ENCODE measurements at regions not wholly inside any gene's neighbourhood (a gene's known extent, or its start where the extent isn't known, plus 50 kb on each side); places are given as distances from the start of the nearest gene placed in this dataset.

DNA sequence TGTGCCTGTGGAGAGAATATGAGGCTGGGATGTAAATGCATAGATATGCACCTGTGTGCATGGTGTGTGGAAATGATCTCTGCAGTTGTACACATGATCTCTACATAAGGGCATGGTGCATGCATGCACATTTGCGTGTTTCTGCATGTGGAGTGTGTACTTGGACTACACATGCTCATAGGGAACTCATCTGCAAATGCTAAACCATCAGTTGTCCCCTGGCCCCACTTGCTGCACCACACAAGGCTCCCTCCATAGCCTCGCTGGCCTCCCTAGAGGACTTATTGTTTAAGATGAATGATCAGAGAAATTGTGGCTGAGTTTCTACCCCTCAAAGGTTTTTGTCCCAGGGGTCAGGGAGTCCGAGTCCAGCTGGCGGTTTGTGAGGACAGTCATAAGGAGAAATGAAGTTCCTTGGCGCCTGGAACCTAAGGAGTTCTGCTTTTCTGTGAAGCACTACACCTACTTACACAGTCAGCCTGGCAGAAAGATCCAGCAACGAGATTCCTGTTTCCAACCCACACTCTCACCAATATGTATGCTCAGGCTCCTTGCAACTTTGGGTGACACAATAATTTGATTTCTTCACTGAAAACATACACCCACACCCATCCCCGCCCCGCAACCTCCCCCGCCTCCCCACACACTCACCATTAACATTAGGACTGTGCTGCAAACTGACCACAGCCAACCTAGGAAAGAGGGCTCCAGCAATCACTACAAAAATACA lies 79.9 kb upstream of the CPEB4 start:
- ChIA-PET CTCF (no interaction called here), POLR2A (no interaction called here)
- no peak overlapping the region for H3K27ac ChIP-seq (ENCODE audit: low read depth in 1 of 2, low read length in 2 of 2)
- H3K9me3 ChIP-seq (ENCODE audit: control insufficient read depth in 1 of 2, insufficient read depth in 1 of 2, low read length in 2 of 2): peaks cover 0 to 10% of the 10 kb centered on the region in 2 experiments
- Mint-ChIP-seq H3K9me3 (no peaks in the 10 kb centered on the region), H3K27ac (no peak overlapping the region), H3K4me1 (ENCODE audit: low read depth) (no peaks in the 10 kb centered on the region), H3K27me3 (no peaks in the 10 kb centered on the region), H3K4me3 (no peak overlapping the region), H3K36me3 (ENCODE audit: low read depth) (no peaks in the 10 kb centered on the region)
- intact Hi-C loops (cut with DNase I, micrococcal nuclease): no loop called here
- no peak overlapping the region for H3K4me3 ChIP-seq (ENCODE audit: low read length)
- TF ChIP-seq, protein P1, sequence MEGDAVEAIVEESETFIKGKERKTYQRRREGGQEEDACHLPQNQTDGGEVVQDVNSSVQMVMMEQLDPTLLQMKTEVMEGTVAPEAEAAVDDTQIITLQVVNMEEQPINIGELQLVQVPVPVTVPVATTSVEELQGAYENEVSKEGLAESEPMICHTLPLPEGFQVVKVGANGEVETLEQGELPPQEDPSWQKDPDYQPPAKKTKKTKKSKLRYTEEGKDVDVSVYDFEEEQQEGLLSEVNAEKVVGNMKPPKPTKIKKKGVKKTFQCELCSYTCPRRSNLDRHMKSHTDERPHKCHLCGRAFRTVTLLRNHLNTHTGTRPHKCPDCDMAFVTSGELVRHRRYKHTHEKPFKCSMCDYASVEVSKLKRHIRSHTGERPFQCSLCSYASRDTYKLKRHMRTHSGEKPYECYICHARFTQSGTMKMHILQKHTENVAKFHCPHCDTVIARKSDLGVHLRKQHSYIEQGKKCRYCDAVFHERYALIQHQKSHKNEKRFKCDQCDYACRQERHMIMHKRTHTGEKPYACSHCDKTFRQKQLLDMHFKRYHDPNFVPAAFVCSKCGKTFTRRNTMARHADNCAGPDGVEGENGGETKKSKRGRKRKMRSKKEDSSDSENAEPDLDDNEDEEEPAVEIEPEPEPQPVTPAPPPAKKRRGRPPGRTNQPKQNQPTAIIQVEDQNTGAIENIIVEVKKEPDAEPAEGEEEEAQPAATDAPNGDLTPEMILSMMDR (IDR thresholded peaks at IDR 0.05): no peak
- ATAC-seq (ENCODE audit: poor library complexity) (no peak), DNase-seq (peak in 2 of 14 experiments; percentile 15 to 32)
- no peaks in the 10 kb centered on the region for H3K4me1 ChIP-seq (ENCODE audit: insufficient read depth, low read length)
- no peaks in the 10 kb centered on the region for H3K36me3 ChIP-seq (ENCODE audit: insufficient read depth, low read length)
- H3K27me3 ChIP-seq (ENCODE audit: control insufficient read depth in 1 of 2, insufficient read depth in 2 of 2, low read length in 2 of 2): no peaks in the 10 kb centered on the region

DNA sequence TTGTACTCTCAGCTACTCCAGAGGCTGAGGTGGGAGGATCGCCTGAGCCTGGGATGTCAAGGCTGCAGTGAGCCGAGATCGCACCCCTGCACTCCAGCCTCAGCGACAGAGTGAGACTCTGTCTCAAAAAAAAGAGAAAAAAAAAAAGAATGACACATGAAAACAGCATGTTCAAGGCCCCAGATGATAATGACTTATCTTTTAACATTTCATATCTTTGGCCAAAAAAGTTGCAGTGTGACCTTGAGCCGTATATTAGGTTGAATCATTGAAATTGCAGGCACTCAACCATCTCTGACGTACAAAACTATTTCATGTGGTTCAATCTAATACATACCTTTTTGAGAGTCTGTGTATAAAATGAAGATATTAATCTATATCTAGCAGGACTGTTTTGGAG lies 79.1 kb upstream of the CPEB4 start:
- Mint-ChIP-seq H3K4me1 (ENCODE audit: low read depth) (no peaks in the 10 kb centered on the region), H3K27me3 (no peaks in the 10 kb centered on the region), H3K9me3 (no peaks in the 10 kb centered on the region), H3K4me3 (no peak overlapping the region), H3K27ac (no peak overlapping the region), H3K36me3 (ENCODE audit: low read depth) (no peaks in the 10 kb centered on the region)
- no peaks in the 10 kb centered on the region for H3K4me1 ChIP-seq (ENCODE audit: insufficient read depth, low read length)
- ATAC-seq (ENCODE audit: poor library complexity) (no peak), DNase-seq (no peak)
- H3K4me3 ChIP-seq (ENCODE audit: low read length): no peak overlapping the region
- intact Hi-C loops (cut with DNase I, micrococcal nuclease): no loop called here
- TF ChIP-seq, protein P1 (IDR thresholded peaks at IDR 0.05): no peak
- H3K9me3 ChIP-seq (ENCODE audit: control insufficient read depth in 1 of 2, insufficient read depth in 1 of 2, low read length in 2 of 2): peaks cover 0 to 10% of the 10 kb centered on the region in 2 experiments
- ChIA-PET CTCF (no interaction called here), POLR2A (no interaction called here)
- no peaks in the 10 kb centered on the region for H3K36me3 ChIP-seq (ENCODE audit: insufficient read depth, low read length)
- H3K27ac ChIP-seq (ENCODE audit: low read depth in 1 of 2, low read length in 2 of 2): no peak overlapping the region
- no peaks in the 10 kb centered on the region for H3K27me3 ChIP-seq (ENCODE audit: control insufficient read depth in 1 of 2, insufficient read depth in 2 of 2, low read length in 2 of 2)

DNA sequence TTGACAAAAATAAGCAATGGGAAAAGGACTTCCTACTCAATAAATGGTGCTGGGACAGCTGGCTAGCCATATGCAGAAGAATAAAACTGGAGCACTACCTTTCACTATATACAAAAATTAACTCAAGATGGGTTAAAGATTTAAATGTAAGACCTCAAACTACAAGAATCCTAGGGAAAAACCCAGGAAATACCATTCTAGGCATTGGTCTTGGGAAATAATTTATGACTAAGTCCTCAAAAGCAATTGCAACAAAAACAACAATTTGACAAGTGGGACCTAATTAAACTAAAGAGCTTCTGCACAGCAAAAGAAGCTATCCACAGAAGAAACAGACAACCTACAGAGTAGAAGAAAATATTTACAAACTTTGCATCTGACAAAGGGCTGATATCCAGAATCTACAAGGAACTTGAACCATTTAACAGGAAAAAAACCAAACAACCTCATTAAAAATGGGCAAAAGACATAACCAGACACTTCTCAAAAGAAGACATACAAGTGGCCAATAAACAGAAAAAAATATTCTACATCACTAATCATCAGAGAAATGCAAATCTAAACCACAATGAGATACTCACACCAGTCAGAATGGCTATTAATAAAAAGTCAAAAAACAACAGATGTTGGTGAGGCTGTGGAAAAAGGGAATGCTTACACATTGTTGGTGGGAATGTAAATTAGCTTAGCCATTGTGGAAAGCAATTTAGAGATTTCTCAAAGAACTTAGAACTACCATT lies 75.2 kb upstream of the CPEB4 start:
- intact Hi-C loops (cut with DNase I, micrococcal nuclease): no loop called here
- ATAC-seq (ENCODE audit: poor library complexity): no peak

More for the DNA sequence above, 75.2 kb upstream of the CPEB4 start:
- peaks cover 0 to 10% of the 10 kb centered on the region in 2 experiments for H3K9me3 ChIP-seq (ENCODE audit: control insufficient read depth in 1 of 2, insufficient read depth in 1 of 2, low read length in 2 of 2)
- Mint-ChIP-seq H3K27ac (no peak overlapping the region), H3K27me3 (peaks cover 6% of the 10 kb centered on the region), H3K4me3 (no peak overlapping the region), H3K36me3 (ENCODE audit: low read depth) (no peaks in the 10 kb centered on the region), H3K4me1 (ENCODE audit: low read depth) (no peaks in the 10 kb centered on the region), H3K9me3 (no peaks in the 10 kb centered on the region)
- no peak for DNase-seq
- ChIA-PET CTCF (no interaction called here), POLR2A (no interaction called here)
- H3K4me3 ChIP-seq (ENCODE audit: low read length): no peak overlapping the region
- TF ChIP-seq, protein P1 (IDR thresholded peaks at IDR 0.05): no peak
- no peak overlapping the region for H3K27ac ChIP-seq (ENCODE audit: low read depth in 1 of 2, low read length in 2 of 2)
- no peaks in the 10 kb centered on the region for H3K4me1 ChIP-seq (ENCODE audit: insufficient read depth, low read length)
- H3K27me3 ChIP-seq (ENCODE audit: control insufficient read depth in 1 of 2, insufficient read depth in 2 of 2, low read length in 2 of 2): no peaks in the 10 kb centered on the region
- no peaks in the 10 kb centered on the region for H3K36me3 ChIP-seq (ENCODE audit: insufficient read depth, low read length)

Measured in CD4-positive, alpha-beta T cell (primary cell).